ENCODE measurements at regions not wholly inside any gene's neighbourhood (a gene's known extent, or its start where the extent isn't known, plus 50 kb on each side); places are given as distances from the start of the nearest gene placed in this dataset.

- no peak for TF ChIP-seq POLR2A (IDR thresholded peaks at IDR 0.05; ENCODE audit: low read length)
- TF ChIP-seq GATA1 (IDR thresholded peaks at IDR 0.05; ENCODE audit: low read depth, low read length) = no peak
These were observed 514.9 kb upstream of the PKN2 start for GRCh38 chr1:88169139-88169538.

Data from erythroblast (primary cell).